Astrocyte of the spinal cord (primary cell): ENCODE measurements at regions not wholly inside any gene's neighbourhood (a gene's known extent, or its start where the extent isn't known, plus 50 kb on each side); places are given as distances from the start of the nearest gene placed in this dataset.

Experiments used
- DNase-seq: peaks from one replicate; pipeline ENCODE4 v3.0.0; 2011; ENCODE audit warnings: low read depth, low spot score
- H3K4me3 ChIP-seq: 2 replicates; pipeline ENCODE4 v1.5.1; 2011; ENCODE audit warnings: low read depth, mild to moderate bottlenecking, low read length, moderate library complexity
- in situ Hi-C: cut with HindIII; loops from 2 replicates; pipeline ENCODE4 v1.10.0; 2017; ENCODE audit warnings: low sequenced_read_pairs
- TF ChIP-seq, protein P1 (sequence below): IDR thresholded peaks from 2 replicates; pipeline ENCODE4 v1.5.1; 2012; ENCODE audit warnings: low read depth, mild to moderate bottlenecking, low read length, inconsistent platforms

- TF ChIP-seq, protein P1, sequence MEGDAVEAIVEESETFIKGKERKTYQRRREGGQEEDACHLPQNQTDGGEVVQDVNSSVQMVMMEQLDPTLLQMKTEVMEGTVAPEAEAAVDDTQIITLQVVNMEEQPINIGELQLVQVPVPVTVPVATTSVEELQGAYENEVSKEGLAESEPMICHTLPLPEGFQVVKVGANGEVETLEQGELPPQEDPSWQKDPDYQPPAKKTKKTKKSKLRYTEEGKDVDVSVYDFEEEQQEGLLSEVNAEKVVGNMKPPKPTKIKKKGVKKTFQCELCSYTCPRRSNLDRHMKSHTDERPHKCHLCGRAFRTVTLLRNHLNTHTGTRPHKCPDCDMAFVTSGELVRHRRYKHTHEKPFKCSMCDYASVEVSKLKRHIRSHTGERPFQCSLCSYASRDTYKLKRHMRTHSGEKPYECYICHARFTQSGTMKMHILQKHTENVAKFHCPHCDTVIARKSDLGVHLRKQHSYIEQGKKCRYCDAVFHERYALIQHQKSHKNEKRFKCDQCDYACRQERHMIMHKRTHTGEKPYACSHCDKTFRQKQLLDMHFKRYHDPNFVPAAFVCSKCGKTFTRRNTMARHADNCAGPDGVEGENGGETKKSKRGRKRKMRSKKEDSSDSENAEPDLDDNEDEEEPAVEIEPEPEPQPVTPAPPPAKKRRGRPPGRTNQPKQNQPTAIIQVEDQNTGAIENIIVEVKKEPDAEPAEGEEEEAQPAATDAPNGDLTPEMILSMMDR, result no peak
- DNase-seq, result no peak
- in situ Hi-C loops, result no loop called here
- no peak overlapping the region for H3K4me3 ChIP-seq
These were observed 180.7 kb downstream of the ZNF326 start for GRCh38 chr1:90175490-90176167.

DNA sequence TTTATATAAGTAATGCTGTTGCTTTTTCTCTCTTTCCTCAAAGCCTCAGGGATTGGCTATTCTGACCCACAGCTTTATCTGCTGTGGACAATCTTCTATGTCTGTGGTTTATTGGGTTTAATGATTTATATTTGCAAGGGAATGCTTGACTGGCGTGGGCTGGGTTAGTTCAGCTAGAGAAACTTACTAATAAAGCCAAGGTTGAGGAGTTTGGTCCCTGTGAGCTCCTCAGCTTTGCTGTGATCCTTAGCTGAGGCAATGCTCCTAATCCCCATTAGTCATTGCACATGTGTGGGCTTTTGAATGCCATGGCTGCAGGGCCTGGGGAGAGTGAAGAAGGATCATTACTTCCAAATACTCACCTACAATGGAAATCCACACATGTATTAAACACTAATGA, 179.3 kb downstream of the ZNF326 start:
- TF ChIP-seq, protein P1, result no peak
- H3K4me3 ChIP-seq, result no peak overlapping the region
- no peak for DNase-seq
- in situ Hi-C loops, result no loop called here

- DNase-seq, result no peak
- H3K4me3 ChIP-seq, result no peak overlapping the region
- in situ Hi-C loops, result no loop called here
- TF ChIP-seq, protein P1, result no peak
These were observed 167.3 kb downstream of the ZNF326 start for GRCh38 chr1:90162216-90162615.

GRCh38 chr1:90161625-90162024, 166.7 kb downstream of the ZNF326 start:
- no peak overlapping the region for H3K4me3 ChIP-seq
- DNase-seq, result no peak
- TF ChIP-seq, protein P1, result no peak
- in situ Hi-C loops, result no loop called here

DNA sequence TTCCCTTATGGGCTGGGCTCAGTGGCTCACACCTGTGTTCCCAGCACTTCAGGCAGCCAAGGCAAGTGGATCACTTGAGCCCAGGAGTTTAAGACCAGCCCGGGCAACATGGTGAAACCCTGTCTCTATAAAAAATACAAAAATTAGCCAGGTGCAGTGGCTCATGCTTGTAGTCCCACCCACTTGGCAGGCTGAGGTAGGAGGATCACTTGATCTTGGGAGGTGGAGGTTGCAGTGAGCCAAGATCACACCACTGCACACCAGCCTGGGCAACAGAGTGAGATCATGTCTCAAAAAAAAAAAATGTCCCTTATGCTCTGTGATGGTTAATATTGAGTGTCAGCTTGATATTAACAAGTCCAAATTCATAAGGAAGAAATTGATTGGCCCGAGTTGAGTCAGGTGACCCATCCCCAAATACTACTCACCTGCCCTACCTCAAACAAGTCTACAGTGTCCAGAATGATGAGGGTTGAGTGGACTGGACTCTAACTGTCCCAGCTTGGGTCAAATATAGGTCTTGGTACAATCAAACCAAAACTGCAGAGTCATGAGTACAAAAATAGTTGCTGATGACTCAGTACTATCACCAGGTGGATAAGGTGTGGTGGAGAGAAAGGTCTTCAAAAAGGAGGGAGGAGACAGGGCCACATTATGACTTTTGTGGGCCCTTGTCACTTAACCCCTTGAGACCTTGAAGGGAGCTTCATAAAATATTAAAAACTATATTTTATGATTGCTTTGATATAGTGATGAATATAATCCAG, 161.0 kb downstream of the ZNF326 start:
- DNase-seq, result no peak
- in situ Hi-C loops, result no loop called here
- TF ChIP-seq, protein P1, result no peak
- H3K4me3 ChIP-seq, result no peak overlapping the region

DNA sequence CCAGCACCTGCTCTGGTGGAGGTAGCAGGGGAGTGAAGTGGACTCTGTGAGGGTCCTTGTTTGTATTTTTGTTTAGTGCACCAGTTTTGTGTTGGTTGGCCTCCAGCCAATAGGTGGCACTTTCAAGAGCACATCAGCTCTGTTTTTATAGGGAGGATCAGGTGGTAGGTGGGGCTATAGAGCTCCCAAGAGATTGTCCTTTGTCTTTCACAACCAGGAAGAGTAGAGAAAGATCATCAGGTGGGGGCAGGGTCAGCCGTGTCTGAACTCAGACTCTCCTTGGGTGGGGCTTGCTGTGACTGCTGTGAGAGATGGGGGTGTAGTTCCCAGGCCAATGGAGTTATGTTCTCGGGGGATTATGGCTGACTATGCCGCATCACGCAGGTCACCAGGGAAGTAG, 159.8 kb downstream of the ZNF326 start:
- DNase-seq, result no peak
- TF ChIP-seq, protein P1, result no peak
- no peak overlapping the region for H3K4me3 ChIP-seq
- in situ Hi-C loops, result no loop called here
